ENCODE measurements at regions not wholly inside any gene's neighbourhood (a gene's known extent, or its start where the extent isn't known, plus 50 kb on each side); places are given as distances from the start of the nearest gene placed in this dataset.

- TF ChIP-seq POLR2A (IDR thresholded peaks at IDR 0.05) (no peak), EP300 (IDR thresholded peaks at IDR 0.05) (no peak)
- TF ChIP-seq, protein P1, sequence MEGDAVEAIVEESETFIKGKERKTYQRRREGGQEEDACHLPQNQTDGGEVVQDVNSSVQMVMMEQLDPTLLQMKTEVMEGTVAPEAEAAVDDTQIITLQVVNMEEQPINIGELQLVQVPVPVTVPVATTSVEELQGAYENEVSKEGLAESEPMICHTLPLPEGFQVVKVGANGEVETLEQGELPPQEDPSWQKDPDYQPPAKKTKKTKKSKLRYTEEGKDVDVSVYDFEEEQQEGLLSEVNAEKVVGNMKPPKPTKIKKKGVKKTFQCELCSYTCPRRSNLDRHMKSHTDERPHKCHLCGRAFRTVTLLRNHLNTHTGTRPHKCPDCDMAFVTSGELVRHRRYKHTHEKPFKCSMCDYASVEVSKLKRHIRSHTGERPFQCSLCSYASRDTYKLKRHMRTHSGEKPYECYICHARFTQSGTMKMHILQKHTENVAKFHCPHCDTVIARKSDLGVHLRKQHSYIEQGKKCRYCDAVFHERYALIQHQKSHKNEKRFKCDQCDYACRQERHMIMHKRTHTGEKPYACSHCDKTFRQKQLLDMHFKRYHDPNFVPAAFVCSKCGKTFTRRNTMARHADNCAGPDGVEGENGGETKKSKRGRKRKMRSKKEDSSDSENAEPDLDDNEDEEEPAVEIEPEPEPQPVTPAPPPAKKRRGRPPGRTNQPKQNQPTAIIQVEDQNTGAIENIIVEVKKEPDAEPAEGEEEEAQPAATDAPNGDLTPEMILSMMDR (IDR thresholded peaks at IDR 0.05): no peak
Measured at GRCh38 chr2:20144196-20144595, 80.7 kb downstream of the SDC1 start.

Measured in suprapubic skin (tissue), 3 donors.